ENCODE measurements at regions not wholly inside any gene's neighbourhood (a gene's known extent, or its start where the extent isn't known, plus 50 kb on each side); places are given as distances from the start of the nearest gene placed in this dataset.
"Not testable (repeated sequence)": the region's sequence is repeated elsewhere in the genome, so short reads cannot be mapped to it uniquely, and the experiment has no call there.

DNA sequence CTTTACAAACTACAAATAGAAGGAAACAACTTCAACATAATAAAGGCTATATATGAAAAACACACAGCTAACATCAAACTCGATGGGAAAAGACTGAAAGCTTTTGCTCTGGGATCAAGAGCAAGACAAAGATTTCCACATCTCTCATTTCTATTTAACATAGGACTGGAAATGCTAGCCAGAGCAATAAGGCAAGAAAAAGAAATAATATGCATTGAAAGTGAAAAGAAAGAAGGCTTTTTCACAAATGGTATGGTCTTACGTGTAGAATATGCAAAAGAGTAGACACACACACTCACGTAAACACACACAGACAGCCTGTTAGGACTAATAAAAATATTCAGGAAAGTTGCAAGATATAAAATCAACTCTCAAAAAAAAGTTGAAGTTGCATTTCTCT lies 660.5 kb upstream of the PCDH10 start:
- no peaks in the 10 kb centered on the region for H3K36me3 ChIP-seq (ENCODE audit: low read depth)
- ATAC-seq (ENCODE audit: low read depth) (no peak), DNase-seq (ENCODE audit: low spot score) (no peak)
- H3K4me3 ChIP-seq (ENCODE audit: severe bottlenecking) = no peak overlapping the region
- TF ChIP-seq, protein P1, sequence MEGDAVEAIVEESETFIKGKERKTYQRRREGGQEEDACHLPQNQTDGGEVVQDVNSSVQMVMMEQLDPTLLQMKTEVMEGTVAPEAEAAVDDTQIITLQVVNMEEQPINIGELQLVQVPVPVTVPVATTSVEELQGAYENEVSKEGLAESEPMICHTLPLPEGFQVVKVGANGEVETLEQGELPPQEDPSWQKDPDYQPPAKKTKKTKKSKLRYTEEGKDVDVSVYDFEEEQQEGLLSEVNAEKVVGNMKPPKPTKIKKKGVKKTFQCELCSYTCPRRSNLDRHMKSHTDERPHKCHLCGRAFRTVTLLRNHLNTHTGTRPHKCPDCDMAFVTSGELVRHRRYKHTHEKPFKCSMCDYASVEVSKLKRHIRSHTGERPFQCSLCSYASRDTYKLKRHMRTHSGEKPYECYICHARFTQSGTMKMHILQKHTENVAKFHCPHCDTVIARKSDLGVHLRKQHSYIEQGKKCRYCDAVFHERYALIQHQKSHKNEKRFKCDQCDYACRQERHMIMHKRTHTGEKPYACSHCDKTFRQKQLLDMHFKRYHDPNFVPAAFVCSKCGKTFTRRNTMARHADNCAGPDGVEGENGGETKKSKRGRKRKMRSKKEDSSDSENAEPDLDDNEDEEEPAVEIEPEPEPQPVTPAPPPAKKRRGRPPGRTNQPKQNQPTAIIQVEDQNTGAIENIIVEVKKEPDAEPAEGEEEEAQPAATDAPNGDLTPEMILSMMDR (IDR thresholded peaks at IDR 0.05; ENCODE audit: poor library complexity, severe bottlenecking) = no peak
- no peaks in the 10 kb centered on the region for H3K27me3 ChIP-seq (ENCODE audit: insufficient read depth, poor library complexity, severe bottlenecking)
- H3K27ac ChIP-seq (ENCODE audit: poor library complexity, severe bottlenecking) = no peak overlapping the region
- no peaks in the 10 kb centered on the region for H3K4me1 ChIP-seq (ENCODE audit: insufficient read depth, poor library complexity, severe bottlenecking)
- H3K9me3 ChIP-seq (ENCODE audit: severe bottlenecking) = peaks cover 7% of the 10 kb centered on the region

DNA sequence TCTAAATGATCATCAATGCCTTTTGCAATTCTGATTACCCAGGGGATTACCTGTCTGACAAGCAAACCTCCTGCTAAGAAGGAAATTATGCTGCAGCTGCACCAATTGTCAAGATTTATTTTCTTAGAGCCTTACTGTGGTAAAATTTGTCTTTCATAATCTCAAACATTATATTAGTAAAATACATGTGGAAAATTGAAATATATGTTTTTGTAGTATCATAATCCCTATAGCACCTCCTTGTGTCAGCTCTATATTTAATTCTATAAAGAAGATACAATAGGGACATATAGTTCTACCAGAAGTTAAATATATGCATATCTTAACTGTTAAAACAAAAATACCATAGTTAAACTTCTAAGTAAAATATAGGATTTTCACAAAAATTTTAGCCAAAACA lies 655.6 kb upstream of the PCDH10 start:
- no peaks in the 10 kb centered on the region for H3K27me3 ChIP-seq (ENCODE audit: insufficient read depth, poor library complexity, severe bottlenecking)
- H3K4me1 ChIP-seq (ENCODE audit: insufficient read depth, poor library complexity, severe bottlenecking) = no peaks in the 10 kb centered on the region
- H3K27ac ChIP-seq (ENCODE audit: poor library complexity, severe bottlenecking) = no peak overlapping the region
- TF ChIP-seq, protein P1 (IDR thresholded peaks at IDR 0.05; ENCODE audit: poor library complexity, severe bottlenecking) = peak; percentile 25
- H3K36me3 ChIP-seq (ENCODE audit: low read depth) = no peaks in the 10 kb centered on the region
- no peak for ATAC-seq (ENCODE audit: low read depth)
- no peak overlapping the region for H3K4me3 ChIP-seq (ENCODE audit: severe bottlenecking)
- peaks cover 6% of the 10 kb centered on the region for H3K9me3 ChIP-seq (ENCODE audit: severe bottlenecking)
- DNase-seq (ENCODE audit: low spot score) = no peak

DNA sequence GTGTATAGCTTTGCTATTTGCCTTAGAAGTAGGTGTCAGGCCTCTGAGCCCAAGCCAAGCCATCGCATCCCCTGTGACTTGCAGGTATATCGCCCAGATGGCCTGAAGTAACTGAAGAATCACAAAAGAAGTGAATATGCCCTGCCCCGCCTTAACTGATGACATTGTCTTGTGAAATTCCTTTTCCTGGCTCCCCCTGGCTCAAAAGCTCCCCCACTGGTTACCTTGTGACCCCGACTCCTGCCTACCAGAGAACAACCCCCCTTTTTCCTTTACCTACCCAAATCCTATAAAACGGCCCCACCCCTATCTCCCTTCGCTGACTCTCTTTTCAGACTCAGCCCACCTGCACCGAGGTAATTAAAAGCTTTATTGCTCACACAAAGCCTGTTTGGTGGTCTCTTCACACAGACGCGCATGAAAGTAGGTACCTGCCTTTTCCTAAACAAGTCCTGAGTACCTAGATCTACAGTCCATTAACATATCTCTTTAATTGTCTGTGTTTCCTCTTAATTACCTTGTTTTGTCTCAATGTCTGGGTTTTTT lies 653.8 kb upstream of the PCDH10 start:
- H3K27ac ChIP-seq (ENCODE audit: poor library complexity, severe bottlenecking); H3K9me3 ChIP-seq (ENCODE audit: severe bottlenecking); H3K36me3 ChIP-seq (ENCODE audit: low read depth); DNase-seq (ENCODE audit: low spot score); H3K4me1 ChIP-seq (ENCODE audit: insufficient read depth, poor library complexity, severe bottlenecking); H3K4me3 ChIP-seq (ENCODE audit: severe bottlenecking); ATAC-seq (ENCODE audit: low read depth); H3K27me3 ChIP-seq (ENCODE audit: insufficient read depth, poor library complexity, severe bottlenecking): not testable (repeated sequence)

DNA sequence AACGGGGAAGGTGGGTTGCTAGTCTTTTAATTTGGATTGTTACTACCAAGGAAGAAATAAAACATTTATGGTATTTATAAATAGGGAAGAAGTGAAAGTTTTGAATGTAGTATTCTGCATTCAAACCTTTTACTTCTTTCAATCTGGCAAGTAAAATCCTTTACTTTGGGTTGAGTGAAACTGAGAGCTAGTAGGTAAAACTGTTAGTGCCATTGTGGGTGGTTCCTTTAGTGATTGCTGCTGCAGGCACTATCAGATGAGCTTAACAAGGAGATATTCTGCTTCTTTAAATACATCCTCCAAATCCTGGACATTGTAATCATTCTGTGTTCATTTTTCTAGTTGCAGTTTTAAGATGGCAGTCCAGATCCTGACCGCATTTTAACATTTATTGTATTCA lies 650.9 kb upstream of the PCDH10 start:
- ATAC-seq (ENCODE audit: low read depth) (no peak), DNase-seq (ENCODE audit: low spot score) (no peak)
- Histone ChIP-seq H3K36me3 (ENCODE audit: low read depth) (no peaks in the 10 kb centered on the region), H3K9me3 (ENCODE audit: severe bottlenecking) (no peaks in the 10 kb centered on the region), H3K4me1 (ENCODE audit: insufficient read depth, poor library complexity, severe bottlenecking) (no peaks in the 10 kb centered on the region), H3K27me3 (ENCODE audit: insufficient read depth, poor library complexity, severe bottlenecking) (no peaks in the 10 kb centered on the region), H3K4me3 (ENCODE audit: severe bottlenecking) (no peak overlapping the region), H3K27ac (ENCODE audit: poor library complexity, severe bottlenecking) (no peak overlapping the region)
- TF ChIP-seq, protein P1 (IDR thresholded peaks at IDR 0.05; ENCODE audit: poor library complexity, severe bottlenecking) = no peak

DNA sequence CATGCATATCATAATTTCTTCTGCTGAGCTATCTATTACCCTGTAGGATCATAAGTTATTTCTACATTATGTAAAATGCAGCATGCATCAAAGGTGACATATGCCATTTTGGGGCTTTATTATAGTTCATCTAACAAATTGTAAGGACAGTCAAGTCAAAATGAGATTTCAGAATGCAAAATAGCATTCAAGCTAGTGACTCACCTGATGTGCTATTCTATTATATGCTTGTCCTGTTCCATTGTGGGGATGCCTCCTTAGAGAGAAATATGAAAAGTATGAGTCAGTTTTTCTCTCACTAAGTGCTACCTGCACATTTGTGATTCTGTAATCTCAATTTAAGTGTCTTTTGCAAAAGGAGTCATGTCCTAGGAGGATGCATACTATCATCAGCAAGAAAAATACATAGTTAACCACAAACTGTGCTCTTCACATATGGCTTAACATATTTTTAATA lies 647.0 kb upstream of the PCDH10 start:
- H3K4me1 ChIP-seq (ENCODE audit: insufficient read depth, poor library complexity, severe bottlenecking) = no peaks in the 10 kb centered on the region
- no peak overlapping the region for H3K4me3 ChIP-seq (ENCODE audit: severe bottlenecking)
- no peaks in the 10 kb centered on the region for H3K36me3 ChIP-seq (ENCODE audit: low read depth)
- no peaks in the 10 kb centered on the region for H3K27me3 ChIP-seq (ENCODE audit: insufficient read depth, poor library complexity, severe bottlenecking)
- H3K9me3 ChIP-seq (ENCODE audit: severe bottlenecking) = no peaks in the 10 kb centered on the region
- DNase-seq (ENCODE audit: low spot score) (no peak), ATAC-seq (ENCODE audit: low read depth) (no peak)
- no peak overlapping the region for H3K27ac ChIP-seq (ENCODE audit: poor library complexity, severe bottlenecking)
- TF ChIP-seq, protein P1 (IDR thresholded peaks at IDR 0.05; ENCODE audit: poor library complexity, severe bottlenecking) = no peak

Data from RWPE2 (cell line).